Left ventricle myocardium inferior (tissue), 1 donor: ENCODE measurements at regions not wholly inside any gene's neighbourhood (a gene's known extent, or its start where the extent isn't known, plus 50 kb on each side); places are given as distances from the start of the nearest gene placed in this dataset.

Experiments
- DNase-seq: peaks from one replicate; pipeline ENCODE4 v3.0.0-alpha.2; 2020
- H3K27ac ChIP-seq: fragments of 200-600 bp; replicated peaks from 2 replicates; pipeline ENCODE4 v1.8.0; 2021
- H3K27me3 ChIP-seq: fragments of 200-600 bp; 2 replicates; pipeline ENCODE4 v1.8.0; 2021; ENCODE audit warnings: low read depth
- H3K36me3 ChIP-seq: fragments of 200-600 bp; 2 replicates; pipeline ENCODE4 v1.8.0; 2021
- H3K4me1 ChIP-seq: fragments of 200-600 bp; 2 replicates; pipeline ENCODE4 v1.8.0; 2021
- H3K4me3 ChIP-seq: fragments of 200-600 bp; 2 replicates; pipeline ENCODE4 v1.8.0; 2021; ENCODE audit warnings: mild to moderate bottlenecking, moderate library complexity
- H3K9me3 ChIP-seq: fragments of 200-600 bp; replicated peaks from 2 replicates; pipeline ENCODE4 v1.8.0; 2021
- intact Hi-C: fragments of 100-400 bp; cut with micrococcal nuclease; formaldehyde crosslinking; loops from one replicate; pipeline ENCODE4 v1.11.0; 2022
- TF ChIP-seq, protein P1 (sequence below): fragments of 200-600 bp; IDR thresholded peaks from 2 replicates; pipeline ENCODE4 v1.8.0; 2021; ENCODE audit warnings: antibody characterized with exemption, mild to moderate bottlenecking, borderline replicate concordance
- donor health status: DM: no; HTN: yes; CAD: no; lungs with severe emphysema.

DNA sequence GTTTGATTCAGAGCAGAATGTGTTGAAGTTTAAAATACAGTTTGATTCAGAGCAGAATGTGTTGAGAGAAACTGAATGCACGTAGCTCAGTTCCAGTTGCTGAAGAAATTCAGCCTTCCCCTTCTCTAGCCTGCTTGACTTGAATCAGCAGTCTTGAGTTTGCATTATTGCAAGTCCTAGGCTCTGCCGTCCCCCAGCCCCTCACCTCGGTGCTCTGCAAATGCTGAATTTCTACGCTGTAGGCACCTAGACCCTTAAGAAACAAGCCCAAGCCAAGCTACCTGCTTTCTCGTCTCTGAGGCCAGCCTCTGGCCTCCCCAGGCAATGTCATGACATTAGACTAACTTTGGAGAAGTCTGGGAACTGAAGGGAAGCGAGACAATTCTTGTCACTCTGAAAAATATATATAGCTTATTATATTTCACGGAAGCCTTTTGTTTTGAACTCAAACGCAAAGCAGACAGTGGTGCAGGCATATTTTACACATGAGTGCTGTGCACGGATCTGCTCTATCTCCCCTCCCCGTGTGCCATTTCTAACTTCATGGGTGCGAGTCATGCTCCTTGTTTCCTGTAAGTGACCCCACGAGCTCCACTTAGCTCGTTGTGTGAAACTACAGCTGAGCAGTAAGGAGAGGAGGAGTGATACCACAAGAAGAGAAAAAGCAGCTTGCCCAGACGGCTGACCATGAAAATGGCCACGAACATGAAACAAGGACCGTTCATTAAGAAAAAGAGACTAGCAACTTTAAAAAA is 71.4 kb upstream of the DUSP22 start:
- peaks cover 29% of the 10 kb centered on the region for H3K27me3 ChIP-seq
- DNase-seq, result no peak
- H3K9me3 ChIP-seq, result no peaks in the 10 kb centered on the region
- no peak overlapping the region for H3K4me3 ChIP-seq
- peaks cover 10% of the 10 kb centered on the region for H3K4me1 ChIP-seq
- TF ChIP-seq, protein P1, sequence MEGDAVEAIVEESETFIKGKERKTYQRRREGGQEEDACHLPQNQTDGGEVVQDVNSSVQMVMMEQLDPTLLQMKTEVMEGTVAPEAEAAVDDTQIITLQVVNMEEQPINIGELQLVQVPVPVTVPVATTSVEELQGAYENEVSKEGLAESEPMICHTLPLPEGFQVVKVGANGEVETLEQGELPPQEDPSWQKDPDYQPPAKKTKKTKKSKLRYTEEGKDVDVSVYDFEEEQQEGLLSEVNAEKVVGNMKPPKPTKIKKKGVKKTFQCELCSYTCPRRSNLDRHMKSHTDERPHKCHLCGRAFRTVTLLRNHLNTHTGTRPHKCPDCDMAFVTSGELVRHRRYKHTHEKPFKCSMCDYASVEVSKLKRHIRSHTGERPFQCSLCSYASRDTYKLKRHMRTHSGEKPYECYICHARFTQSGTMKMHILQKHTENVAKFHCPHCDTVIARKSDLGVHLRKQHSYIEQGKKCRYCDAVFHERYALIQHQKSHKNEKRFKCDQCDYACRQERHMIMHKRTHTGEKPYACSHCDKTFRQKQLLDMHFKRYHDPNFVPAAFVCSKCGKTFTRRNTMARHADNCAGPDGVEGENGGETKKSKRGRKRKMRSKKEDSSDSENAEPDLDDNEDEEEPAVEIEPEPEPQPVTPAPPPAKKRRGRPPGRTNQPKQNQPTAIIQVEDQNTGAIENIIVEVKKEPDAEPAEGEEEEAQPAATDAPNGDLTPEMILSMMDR, result no peak
- intact Hi-C loops, result no loop called here
- no peak overlapping the region for H3K27ac ChIP-seq
- no peaks in the 10 kb centered on the region for H3K36me3 ChIP-seq

DNA sequence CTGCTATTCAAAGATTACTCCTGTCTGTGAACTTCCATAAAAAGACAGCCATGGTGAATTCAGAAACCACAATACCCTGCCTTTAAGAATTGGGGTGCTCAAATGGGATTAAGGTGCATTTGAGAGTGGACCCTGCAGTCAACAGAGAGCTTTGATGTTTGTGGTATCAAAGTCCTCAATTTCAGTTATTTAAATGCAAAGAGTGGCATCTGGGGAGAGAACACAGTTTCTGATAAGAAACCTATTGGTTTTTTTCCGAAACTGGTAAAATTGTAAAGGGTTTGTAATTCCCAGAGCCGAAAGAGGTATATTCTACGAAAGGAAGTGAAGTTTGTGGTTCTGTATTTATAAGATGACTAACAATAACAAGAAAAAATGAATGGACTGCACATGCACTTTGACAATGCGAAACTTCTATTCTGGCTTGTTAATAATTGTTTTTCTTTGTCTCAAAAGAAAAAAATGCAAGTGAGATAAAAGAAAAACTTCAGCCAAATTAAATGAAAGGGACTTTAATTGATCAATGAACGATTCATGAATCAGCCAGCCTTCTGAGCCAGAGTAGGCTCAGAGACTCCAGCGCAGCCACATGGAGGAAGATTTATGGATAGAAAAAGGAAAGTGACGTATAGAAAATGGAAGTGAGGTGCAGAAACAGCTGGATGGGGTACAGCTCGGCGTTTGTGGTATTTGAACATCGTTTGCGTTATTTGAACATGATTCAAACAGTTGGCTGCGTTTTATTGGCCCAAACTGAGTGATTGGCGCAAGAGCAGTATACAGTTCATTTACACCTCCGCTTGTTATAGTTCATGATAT is 70.5 kb upstream of the DUSP22 start:
- H3K27ac ChIP-seq, result no peak overlapping the region
- intact Hi-C loops, result no loop called here
- peaks cover 10% of the 10 kb centered on the region for H3K4me1 ChIP-seq
- H3K27me3 ChIP-seq, result peaks cover 29% of the 10 kb centered on the region
- no peak for DNase-seq
- H3K4me3 ChIP-seq, result no peak overlapping the region
- TF ChIP-seq, protein P1, result no peak
- H3K36me3 ChIP-seq, result no peaks in the 10 kb centered on the region
- no peaks in the 10 kb centered on the region for H3K9me3 ChIP-seq

DNA sequence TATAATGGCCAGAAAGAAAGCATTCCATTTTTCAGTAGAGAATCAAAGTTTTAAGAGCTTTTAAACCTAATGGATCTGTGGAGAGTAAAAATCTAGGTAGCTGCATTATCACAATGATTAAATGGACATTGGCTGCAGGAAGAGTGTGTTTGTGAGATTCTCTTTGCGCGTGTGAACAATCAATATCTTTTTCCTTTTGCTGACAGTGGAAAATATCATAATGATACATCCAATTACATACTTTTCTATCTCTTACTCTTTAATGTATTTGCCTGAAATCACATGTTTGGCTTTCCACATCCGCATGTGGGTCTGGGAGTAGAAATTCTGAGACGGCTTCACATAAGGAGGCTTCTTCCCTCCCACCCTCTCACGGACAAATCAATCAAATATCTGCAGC is 69.8 kb upstream of the DUSP22 start:
- no peaks in the 10 kb centered on the region for H3K36me3 ChIP-seq
- DNase-seq, result no peak
- no peak overlapping the region for H3K27ac ChIP-seq
- intact Hi-C loops, result no loop called here
- no peak overlapping the region for H3K4me3 ChIP-seq
- H3K4me1 ChIP-seq, result peaks cover 10% of the 10 kb centered on the region
- TF ChIP-seq, protein P1, result no peak
- no peaks in the 10 kb centered on the region for H3K9me3 ChIP-seq
- peaks cover 29% of the 10 kb centered on the region for H3K27me3 ChIP-seq

DNA sequence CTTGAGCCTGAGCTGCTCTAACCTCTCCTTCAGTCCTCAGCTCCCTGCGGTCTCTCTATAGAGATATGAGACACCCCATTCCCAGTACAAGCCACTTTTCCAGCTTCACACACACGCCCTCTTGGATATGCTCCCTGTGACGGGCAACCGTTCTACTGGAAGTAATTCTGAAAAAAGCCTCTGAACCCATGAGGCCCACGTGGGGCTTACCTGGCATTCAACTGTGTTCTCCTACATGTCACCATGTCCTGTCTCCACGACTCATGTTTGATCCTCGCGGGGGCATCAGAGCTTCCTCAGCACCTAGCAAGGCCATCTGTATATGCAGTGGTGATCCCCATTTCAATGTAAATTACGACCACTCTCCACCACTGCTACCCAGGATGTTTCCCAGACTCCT is 69.2 kb upstream of the DUSP22 start:
- Histone ChIP-seq H3K36me3 (no peaks in the 10 kb centered on the region), H3K4me3 (no peak overlapping the region), H3K9me3 (no peaks in the 10 kb centered on the region), H3K27me3 (peaks cover 29% of the 10 kb centered on the region), H3K4me1 (peaks cover 10% of the 10 kb centered on the region), H3K27ac (no peak overlapping the region)
- TF ChIP-seq, protein P1, result no peak
- DNase-seq, result no peak
- intact Hi-C loops, result no loop called here

DNA sequence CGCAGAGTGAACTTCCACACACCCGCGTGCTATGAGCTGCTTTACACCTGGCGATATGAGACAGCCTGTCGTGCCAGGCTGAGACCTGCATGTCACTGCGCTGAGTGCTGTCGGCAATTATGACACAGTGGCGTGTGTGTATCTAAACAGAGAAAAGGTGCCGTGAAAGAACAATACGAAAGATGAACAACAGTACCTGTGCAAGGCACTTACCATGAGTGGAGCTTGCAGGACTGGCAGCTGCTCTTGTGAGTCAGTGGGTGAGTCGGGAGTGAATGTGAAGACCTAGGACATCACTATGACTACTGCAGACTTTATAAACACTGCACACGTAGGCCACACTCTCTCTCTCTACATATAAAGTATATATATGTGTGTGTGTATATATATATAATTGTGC is 68.5 kb upstream of the DUSP22 start:
- intact Hi-C loops, result no loop called here
- H3K4me3 ChIP-seq, result no peak overlapping the region
- H3K36me3 ChIP-seq, result no peaks in the 10 kb centered on the region
- TF ChIP-seq, protein P1, result no peak
- H3K4me1 ChIP-seq, result peaks cover 10% of the 10 kb centered on the region
- no peak for DNase-seq
- H3K27ac ChIP-seq, result no peak overlapping the region
- H3K9me3 ChIP-seq, result no peaks in the 10 kb centered on the region
- peaks cover 27% of the 10 kb centered on the region for H3K27me3 ChIP-seq
